Fibroblast of pulmonary artery (primary cell): ENCODE measurements at regions not wholly inside any gene's neighbourhood (a gene's known extent, or its start where the extent isn't known, plus 50 kb on each side); places are given as distances from the start of the nearest gene placed in this dataset.

Source experiments
- DNase-seq: peaks from one replicate; pipeline ENCODE4 v3.0.0-alpha.2; 2010; ENCODE audit warnings: low read depth
- H3K4me3 ChIP-seq: replicated peaks from 2 replicates; pipeline ENCODE4 v1.5.1; 2011; ENCODE audit warnings: low read depth, mild to moderate bottlenecking, control low read depth, low read length, moderate library complexity
- TF ChIP-seq, protein P1 (sequence below): IDR thresholded peaks from 2 replicates; pipeline ENCODE4 v1.5.1; 2011; ENCODE audit warnings: mild to moderate bottlenecking, control low read depth, low read length, inconsistent platforms; ENCODE audit errors: missing control alignments

DNA sequence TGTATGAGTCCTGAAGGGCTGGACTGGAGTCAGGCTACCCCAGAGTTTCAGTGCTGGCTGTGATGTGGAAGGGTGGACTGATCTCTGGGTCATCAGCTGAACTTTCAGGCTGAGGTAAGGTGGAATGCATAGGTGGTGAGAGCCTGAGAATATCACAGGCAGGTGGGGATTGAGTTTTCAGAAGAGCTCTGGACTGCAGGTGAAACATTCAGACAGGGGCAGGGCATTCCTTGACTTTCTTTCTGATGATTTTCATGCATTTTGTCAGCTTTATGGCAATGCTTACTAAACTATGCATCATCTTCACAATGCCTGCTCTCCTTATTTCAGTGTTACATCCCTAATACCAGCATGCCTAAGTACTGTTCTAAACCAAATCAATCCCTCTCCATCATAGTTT is 755.0 kb downstream of the KCNA4 start:
- TF ChIP-seq, protein P1, sequence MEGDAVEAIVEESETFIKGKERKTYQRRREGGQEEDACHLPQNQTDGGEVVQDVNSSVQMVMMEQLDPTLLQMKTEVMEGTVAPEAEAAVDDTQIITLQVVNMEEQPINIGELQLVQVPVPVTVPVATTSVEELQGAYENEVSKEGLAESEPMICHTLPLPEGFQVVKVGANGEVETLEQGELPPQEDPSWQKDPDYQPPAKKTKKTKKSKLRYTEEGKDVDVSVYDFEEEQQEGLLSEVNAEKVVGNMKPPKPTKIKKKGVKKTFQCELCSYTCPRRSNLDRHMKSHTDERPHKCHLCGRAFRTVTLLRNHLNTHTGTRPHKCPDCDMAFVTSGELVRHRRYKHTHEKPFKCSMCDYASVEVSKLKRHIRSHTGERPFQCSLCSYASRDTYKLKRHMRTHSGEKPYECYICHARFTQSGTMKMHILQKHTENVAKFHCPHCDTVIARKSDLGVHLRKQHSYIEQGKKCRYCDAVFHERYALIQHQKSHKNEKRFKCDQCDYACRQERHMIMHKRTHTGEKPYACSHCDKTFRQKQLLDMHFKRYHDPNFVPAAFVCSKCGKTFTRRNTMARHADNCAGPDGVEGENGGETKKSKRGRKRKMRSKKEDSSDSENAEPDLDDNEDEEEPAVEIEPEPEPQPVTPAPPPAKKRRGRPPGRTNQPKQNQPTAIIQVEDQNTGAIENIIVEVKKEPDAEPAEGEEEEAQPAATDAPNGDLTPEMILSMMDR = no peak
- DNase-seq = no peak
- H3K4me3 ChIP-seq = no peak overlapping the region

DNA sequence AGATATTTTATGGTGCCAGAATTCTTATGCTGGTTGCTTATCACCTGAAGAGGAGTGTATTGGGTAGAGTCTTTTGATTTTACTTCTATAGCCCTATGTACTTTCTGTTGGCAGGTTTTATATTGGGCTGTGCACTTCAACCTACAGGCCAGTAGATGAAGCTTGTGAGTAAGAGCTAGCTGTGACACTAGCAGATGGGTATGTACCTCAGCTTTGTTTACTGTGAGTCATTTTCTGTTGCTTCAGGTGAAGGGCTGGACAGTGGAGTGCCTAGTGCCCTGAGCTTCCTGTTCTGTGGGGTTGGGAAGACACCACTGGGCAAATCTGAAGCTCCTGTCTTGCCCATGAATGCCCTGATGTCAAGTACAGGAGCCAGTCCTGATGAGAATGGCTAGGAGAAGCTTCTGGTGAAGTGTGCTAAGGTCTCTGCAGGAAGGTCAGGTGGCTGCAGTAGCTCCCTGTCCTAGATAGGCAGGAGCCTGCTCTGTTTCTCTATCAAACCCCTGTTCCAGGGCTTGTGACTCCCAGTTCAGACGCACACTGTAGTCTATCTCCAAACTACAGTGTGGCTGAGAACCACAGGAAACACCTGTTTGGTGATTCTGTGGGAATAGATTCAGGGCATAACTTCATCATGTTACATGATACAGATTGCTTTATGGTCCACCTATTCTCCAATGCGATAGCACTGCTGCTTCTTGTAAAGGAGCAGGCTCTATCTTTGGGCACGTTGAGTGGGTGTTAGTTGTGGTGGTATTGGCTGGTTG is 755.7 kb downstream of the KCNA4 start:
- no peak overlapping the region for H3K4me3 ChIP-seq
- DNase-seq = peak; percentile 26
- TF ChIP-seq, protein P1 = no peak

DNA sequence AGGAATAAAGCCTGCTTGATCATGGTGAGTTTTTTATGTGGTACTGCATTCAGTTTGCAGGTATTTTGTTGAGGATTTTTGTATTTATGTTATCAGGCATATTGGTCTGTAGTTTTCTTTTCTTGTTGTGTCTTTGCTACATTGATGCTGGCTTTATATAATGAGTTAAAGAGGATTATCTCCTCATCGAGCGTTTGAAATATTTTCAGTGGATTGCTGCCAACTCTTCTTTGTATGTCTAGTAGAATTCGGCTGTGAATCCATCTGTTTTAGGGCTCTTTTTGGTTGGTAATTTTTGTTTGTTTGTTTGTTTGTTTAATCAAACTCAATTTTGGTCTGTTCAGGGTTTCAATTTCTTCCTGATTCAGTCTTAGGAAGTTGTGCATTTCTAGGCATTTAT is 758.4 kb downstream of the KCNA4 start:
- no peak overlapping the region for H3K4me3 ChIP-seq
- TF ChIP-seq, protein P1 = no peak
- no peak for DNase-seq

DNA sequence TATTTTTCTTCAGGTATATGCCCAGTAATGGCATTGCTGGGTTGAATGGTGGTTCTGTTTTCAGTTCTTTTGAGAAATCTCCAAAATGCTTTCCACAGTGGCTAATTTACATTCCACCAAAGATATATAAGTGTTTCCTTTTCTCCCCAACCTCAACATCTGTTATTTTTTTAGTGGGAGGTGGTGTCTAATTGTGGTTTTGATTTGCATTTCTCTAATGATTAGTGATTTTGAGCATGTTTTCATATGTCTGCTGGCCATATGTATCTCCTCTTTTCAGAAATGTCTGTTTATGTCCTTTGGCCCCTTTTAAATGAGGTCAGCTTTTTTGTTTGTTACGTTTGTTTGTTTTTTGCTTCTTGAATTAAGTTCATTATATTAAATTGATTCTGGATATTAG is 760.2 kb downstream of the KCNA4 start:
- DNase-seq = no peak
- TF ChIP-seq, protein P1 = no peak
- no peak overlapping the region for H3K4me3 ChIP-seq

DNA sequence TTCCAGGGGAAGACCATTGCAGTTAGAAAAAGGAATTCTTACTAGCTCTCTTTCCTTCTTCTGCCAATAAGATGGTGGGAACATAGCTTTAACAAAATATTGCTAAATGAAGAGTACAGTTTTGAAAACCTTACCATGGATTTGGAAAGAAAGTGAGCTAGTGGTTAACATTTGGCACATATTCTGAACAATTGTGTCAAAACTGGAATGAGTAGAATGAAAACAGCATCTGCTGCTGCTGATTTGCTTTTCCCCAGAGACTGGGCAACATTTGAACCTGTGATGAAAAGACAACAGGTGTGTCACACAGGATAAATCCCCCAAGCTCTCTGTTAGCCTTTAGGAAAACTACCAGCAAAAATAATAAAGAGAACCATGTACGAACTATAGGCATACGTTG is 761.4 kb downstream of the KCNA4 start:
- DNase-seq = no peak
- H3K4me3 ChIP-seq = no peak overlapping the region
- TF ChIP-seq, protein P1 = no peak

DNA sequence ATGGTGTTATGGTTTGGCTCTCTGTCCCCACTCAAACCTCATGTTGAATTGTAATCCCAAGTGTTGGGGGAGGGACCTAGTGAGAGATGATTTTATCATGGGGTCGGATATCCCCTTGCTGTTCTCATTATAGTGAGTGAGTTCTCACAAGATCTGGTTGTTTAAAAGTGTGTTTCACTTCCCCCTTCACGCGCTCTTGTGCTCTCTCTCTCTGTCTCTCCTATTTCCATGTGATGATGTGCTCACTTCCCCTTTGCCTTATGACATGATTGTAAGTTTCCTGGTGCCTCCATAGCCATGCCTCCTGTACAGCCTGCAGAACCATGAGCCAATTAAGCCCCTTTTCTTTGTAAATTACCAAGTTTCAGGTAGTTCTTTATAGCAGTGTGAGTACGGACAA is 765.1 kb downstream of the KCNA4 start:
- H3K4me3 ChIP-seq = no peak overlapping the region
- TF ChIP-seq, protein P1 = no peak
- no peak for DNase-seq

DNA sequence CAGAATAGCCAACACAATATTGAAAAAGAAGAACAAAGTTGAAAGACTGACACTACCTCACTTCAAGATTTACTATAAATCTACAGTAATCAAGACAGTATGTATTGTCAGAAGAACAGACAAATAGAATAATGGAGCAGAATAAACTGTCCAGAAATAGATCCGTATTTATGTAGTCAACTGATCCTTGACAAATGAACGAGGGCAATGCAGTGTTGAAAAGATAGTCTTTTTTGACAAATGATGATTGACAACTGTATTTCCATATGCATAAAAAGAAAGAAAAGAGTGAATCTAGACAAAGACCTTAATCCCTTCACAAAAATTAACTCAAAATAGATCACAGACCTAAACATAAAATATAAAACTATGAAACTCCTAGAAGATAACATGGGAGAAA is 767.1 kb downstream of the KCNA4 start:
- TF ChIP-seq, protein P1 = no peak
- DNase-seq = no peak
- no peak overlapping the region for H3K4me3 ChIP-seq
